PC-9 (cell line): ENCODE measurements at regions not wholly inside any gene's neighbourhood (a gene's known extent, or its start where the extent isn't known, plus 50 kb on each side); places are given as distances from the start of the nearest gene placed in this dataset.

Experiments
- BruUV-seq: library from RNA; stranded (reverse); fragments of 400-500 nt; replicated peaks from 2 replicates; lab custom pipeline; 2021; lab: Mats Ljungman, UMichigan
- CTCF ChIA-PET: fragments of 300-600 bp; sonication (Branson Sonifier 250); formaldehyde crosslinking; loops from one replicate; lab custom pipeline; 2022; ENCODE audit warnings: antibody characterized with exemption; lab: Charles Lee
- POLR2A ChIA-PET: fragments of 300-600 bp; sonication (Branson Sonifier 250); formaldehyde crosslinking; loops from one replicate; lab custom pipeline; 2022; ENCODE audit warnings: antibody characterized with exemption; ENCODE audit not compliant: unreplicated experiment; lab: Charles Lee
- DNase-seq, 2 experiments: peaks; one replicate each; pipeline versions ENCODE4 v3.0.0 to v3.0.0-alpha.2; 2015 to 2022; ENCODE audit warnings: mixed read lengths in 1 of 2
- H2AFZ ChIP-seq: fragments of 200-600 bp; sonication (generic); 2 replicates; pipeline ENCODE4 v1.8.1; 2017; ENCODE audit warnings: antibody characterized with exemption
- H3F3A ChIP-seq: fragments of 200-600 bp; sonication (generic); 2 replicates; pipeline ENCODE4 v1.8.1; 2017; ENCODE audit warnings: antibody characterized with exemption, mild to moderate bottlenecking, low read depth; ENCODE audit not compliant: insufficient read depth
- H3K27ac ChIP-seq: fragments of 200-600 bp; sonication (generic); 2 replicates; pipeline ENCODE4 v1.6.1; 2016; ENCODE audit warnings: mixed run types
- H3K27me3 ChIP-seq: fragments of 200-600 bp; sonication (generic); 2 replicates; pipeline ENCODE4 v1.6.1; 2016; ENCODE audit warnings: low read depth, mixed run types; ENCODE audit not compliant: insufficient read depth
- H3K36me3 ChIP-seq: fragments of 200-600 bp; sonication (generic); 2 replicates; pipeline ENCODE4 v1.6.1; 2016; ENCODE audit warnings: low read depth, mixed run types
- H3K4me1 ChIP-seq: fragments of 200-600 bp; sonication (generic); replicated peaks from 2 replicates; pipeline ENCODE4 v1.6.1; 2016; ENCODE audit warnings: mixed run types; ENCODE audit not compliant: insufficient read depth
- H3K4me2 ChIP-seq: fragments of 200-600 bp; sonication (generic); 2 replicates; pipeline ENCODE4 v1.6.1; 2017; ENCODE audit warnings: mixed run types
- H3K4me3 ChIP-seq: fragments of 200-600 bp; sonication (generic); 2 replicates; pipeline ENCODE4 v1.6.1; 2016; ENCODE audit warnings: mixed run types
- H3K79me2 ChIP-seq: fragments of 200-600 bp; sonication (generic); 2 replicates; pipeline ENCODE4 v1.6.1; 2017; ENCODE audit warnings: low read depth, mixed run types
- H3K9me2 ChIP-seq: fragments of 200-600 bp; sonication (generic); 2 replicates; pipeline ENCODE4 v1.8.1; 2017; ENCODE audit warnings: mild to moderate bottlenecking; ENCODE audit not compliant: insufficient read depth
- H3K9me3 ChIP-seq: fragments of 200-600 bp; sonication (generic); 2 replicates; pipeline ENCODE4 v1.8.1; 2016; ENCODE audit warnings: low read depth; ENCODE audit not compliant: insufficient read depth
- H4K20me1 ChIP-seq: fragments of 200-600 bp; sonication (generic); 2 replicates; pipeline ENCODE4 v1.8.1; 2017; ENCODE audit not compliant: insufficient read depth
- EZH2 ChIP-seq: fragments of 200-600 bp; sonication (generic); IDR thresholded peaks from 2 replicates; pipeline ENCODE4 v1.8.0; 2017; ENCODE audit warnings: antibody characterized with exemption, low read depth
- intact Hi-C: fragments of 100-400 bp; cut with micrococcal nuclease; formaldehyde crosslinking; loops from one replicate; pipeline ENCODE4 v1.10.0; 2022; ENCODE audit not compliant: unreplicated experiment
- TF ChIP-seq, protein P1 (sequence below): fragments of 200-600 bp; sonication (generic); conservative IDR thresholded peaks from 2 replicates; pipeline ENCODE4 v1.6.1; 2017; ENCODE audit warnings: mixed run types, antibody characterized with exemption, mild to moderate bottlenecking, moderate library complexity

DNA sequence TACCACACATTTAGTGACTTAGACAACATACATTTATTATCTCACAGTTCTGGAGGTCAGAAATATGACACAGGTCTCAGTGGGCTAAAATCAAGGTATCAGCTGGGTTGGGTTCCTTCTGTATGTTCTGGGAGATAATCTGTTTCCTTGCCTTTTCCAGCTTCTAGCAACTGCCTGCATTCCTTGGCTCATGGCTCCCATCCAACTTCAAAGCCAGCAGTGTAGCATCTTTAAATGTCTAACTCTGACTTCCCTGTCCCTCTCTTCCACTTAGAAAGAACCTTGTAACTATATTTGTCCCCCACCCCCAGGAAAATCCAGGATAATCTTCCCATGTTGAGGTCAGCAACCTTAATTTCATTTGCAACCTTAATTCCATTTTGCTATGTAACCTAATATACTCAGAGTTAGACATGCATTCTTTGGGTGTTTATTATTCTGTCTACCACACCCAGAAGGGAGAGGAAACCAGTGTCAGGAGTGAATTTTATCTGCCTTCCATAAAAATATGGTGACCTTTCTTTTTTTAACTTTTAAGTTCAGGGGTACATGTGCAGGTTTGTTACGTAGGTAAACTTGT is 57.3 kb upstream of the SMIM30 start:
- Histone ChIP-seq H4K20me1 (no peaks in the 10 kb centered on the region), H3F3A (no peaks in the 10 kb centered on the region), H3K4me2 (no peak overlapping the region), H3K4me1 (no peaks in the 10 kb centered on the region), H3K9me2 (no peaks in the 10 kb centered on the region), H3K79me2 (no peaks in the 10 kb centered on the region), H3K4me3 (no peak overlapping the region), H3K9me3 (no peaks in the 10 kb centered on the region), H3K27ac (no peak overlapping the region), H3K36me3 (no peaks in the 10 kb centered on the region), H2AFZ (no peak overlapping the region), H3K27me3 (no peaks in the 10 kb centered on the region)
- BruUV-seq, result no TSS peak
- POLR2A ChIA-PET, result no interaction called here
- TF ChIP-seq, protein P1, sequence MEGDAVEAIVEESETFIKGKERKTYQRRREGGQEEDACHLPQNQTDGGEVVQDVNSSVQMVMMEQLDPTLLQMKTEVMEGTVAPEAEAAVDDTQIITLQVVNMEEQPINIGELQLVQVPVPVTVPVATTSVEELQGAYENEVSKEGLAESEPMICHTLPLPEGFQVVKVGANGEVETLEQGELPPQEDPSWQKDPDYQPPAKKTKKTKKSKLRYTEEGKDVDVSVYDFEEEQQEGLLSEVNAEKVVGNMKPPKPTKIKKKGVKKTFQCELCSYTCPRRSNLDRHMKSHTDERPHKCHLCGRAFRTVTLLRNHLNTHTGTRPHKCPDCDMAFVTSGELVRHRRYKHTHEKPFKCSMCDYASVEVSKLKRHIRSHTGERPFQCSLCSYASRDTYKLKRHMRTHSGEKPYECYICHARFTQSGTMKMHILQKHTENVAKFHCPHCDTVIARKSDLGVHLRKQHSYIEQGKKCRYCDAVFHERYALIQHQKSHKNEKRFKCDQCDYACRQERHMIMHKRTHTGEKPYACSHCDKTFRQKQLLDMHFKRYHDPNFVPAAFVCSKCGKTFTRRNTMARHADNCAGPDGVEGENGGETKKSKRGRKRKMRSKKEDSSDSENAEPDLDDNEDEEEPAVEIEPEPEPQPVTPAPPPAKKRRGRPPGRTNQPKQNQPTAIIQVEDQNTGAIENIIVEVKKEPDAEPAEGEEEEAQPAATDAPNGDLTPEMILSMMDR, result no peak
- no peak for TF ChIP-seq EZH2
- intact Hi-C loops, result no loop called here
- DNase-seq, result no peak
- CTCF ChIA-PET, result no interaction called here

DNA sequence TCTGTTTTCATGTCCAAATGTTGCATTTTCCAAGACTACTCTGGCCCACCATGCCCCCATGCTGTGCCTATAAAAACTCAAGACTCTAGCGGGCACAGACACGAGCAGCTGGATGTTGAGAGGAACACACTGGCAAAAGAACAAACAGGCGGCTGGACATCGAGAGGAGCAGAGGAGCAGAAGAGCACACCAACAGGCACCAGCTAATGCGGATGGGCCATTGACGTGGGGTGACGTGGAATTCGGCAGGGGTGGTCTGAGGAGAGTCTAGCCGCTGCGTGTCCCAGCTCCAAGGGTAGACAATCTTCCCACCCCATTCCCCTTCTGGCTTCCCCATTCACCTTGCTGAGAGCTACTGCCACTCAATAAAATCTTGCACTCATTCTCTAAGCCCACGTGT is 54.4 kb upstream of the SMIM30 start:
- H3K4me1 ChIP-seq, result no peaks in the 10 kb centered on the region
- intact Hi-C loops, result no loop called here

DNA sequence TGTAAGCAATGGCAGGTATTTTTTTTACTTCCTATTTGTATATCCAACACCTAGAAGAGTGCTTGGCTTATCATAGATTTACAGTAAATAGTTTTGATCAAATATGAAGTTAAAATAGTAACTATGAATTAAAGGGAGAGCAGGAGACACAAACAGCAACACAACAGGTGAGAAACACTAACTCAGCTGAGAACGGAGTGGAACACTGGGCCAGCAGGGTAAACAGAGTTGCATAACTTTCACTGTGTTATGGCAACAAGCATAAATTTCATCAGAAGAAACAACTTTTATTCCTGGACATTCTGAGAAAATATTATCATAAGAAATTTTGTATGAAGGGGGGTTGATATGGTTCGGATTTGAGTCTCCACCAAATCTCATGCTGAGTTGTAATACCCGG is 52.2 kb upstream of the SMIM30 start:
- no peaks in the 10 kb centered on the region for H3K36me3 ChIP-seq
- intact Hi-C loops, result no loop called here
- no peaks in the 10 kb centered on the region for H3K27me3 ChIP-seq
- no peaks in the 10 kb centered on the region for H4K20me1 ChIP-seq
- no peak for DNase-seq
- CTCF ChIA-PET, result no interaction called here
- H3K4me1 ChIP-seq, result no peaks in the 10 kb centered on the region
- BruUV-seq, result no TSS peak
- no peak overlapping the region for H2AFZ ChIP-seq
- no peaks in the 10 kb centered on the region for H3F3A ChIP-seq
- H3K4me3 ChIP-seq, result no peak overlapping the region
- no peaks in the 10 kb centered on the region for H3K9me3 ChIP-seq
- no peaks in the 10 kb centered on the region for H3K79me2 ChIP-seq
- no peak overlapping the region for H3K4me2 ChIP-seq
- H3K27ac ChIP-seq, result no peak overlapping the region
- TF ChIP-seq, protein P1, result no peak
- TF ChIP-seq EZH2, result no peak
- H3K9me2 ChIP-seq, result no peaks in the 10 kb centered on the region
- POLR2A ChIA-PET, result no interaction called here

More for the DNA sequence above, 54.4 kb upstream of the SMIM30 start:
- DNase-seq, result no peak
- no peaks in the 10 kb centered on the region for H3K79me2 ChIP-seq
- ChIA-PET CTCF (no interaction called here), POLR2A (no interaction called here)
- TF ChIP-seq, protein P1, result no peak
- TF ChIP-seq EZH2, result no peak
- no peaks in the 10 kb centered on the region for H3K9me2 ChIP-seq
- no peaks in the 10 kb centered on the region for H3K9me3 ChIP-seq
- H2AFZ ChIP-seq, result no peak overlapping the region
- no peak overlapping the region for H3K4me2 ChIP-seq
- H3K36me3 ChIP-seq, result no peaks in the 10 kb centered on the region
- H3K4me3 ChIP-seq, result no peak overlapping the region
- H3K27ac ChIP-seq, result no peak overlapping the region
- no peaks in the 10 kb centered on the region for H4K20me1 ChIP-seq
- no peaks in the 10 kb centered on the region for H3K27me3 ChIP-seq
- BruUV-seq, result no TSS peak
- no peaks in the 10 kb centered on the region for H3F3A ChIP-seq
